IPS-NIHi7 (cell line): ENCODE measurements at regions not wholly inside any gene's neighbourhood (a gene's known extent, or its start where the extent isn't known, plus 50 kb on each side); places are given as distances from the start of the nearest gene placed in this dataset.
"Not testable (repeated sequence)": the region's sequence is repeated elsewhere in the genome, so short reads cannot be mapped to it uniquely, and the experiment has no call there.

ENCODE experiments used
- DNase-seq: peaks from one replicate; pipeline ENCODE4 v3.0.0; 2012; ENCODE audit warnings: mixed read lengths; ENCODE audit errors: extremely low spot score

DNA sequence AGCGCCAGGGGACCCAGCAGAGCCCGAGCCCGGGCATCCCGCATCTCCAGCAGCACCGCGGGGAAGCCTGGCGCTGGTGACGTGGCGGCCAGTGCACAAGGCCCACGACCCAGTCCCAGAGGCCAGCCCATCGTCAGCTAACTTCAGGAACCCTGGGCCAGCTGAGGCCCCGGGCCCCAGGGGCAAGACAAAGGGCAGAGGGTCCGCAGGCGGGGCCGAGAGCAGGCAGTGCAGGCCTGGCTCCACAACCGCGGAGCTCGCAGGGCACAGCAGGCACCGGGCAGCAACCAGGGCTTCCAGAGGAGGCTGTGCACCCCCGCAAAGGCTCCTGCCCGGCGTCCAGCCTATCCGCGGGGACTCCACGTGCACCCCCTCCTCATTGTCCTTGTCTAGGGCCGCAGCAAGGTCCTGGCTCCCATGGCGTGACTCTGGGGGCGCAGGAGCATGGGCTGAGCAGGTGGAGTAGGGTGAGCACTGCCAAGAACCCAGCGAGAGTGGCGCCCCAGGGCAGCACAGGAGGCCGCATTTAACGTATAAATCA is 352.5 kb downstream of the KCNJ18 start:
- not testable (repeated sequence) for DNase-seq

DNA sequence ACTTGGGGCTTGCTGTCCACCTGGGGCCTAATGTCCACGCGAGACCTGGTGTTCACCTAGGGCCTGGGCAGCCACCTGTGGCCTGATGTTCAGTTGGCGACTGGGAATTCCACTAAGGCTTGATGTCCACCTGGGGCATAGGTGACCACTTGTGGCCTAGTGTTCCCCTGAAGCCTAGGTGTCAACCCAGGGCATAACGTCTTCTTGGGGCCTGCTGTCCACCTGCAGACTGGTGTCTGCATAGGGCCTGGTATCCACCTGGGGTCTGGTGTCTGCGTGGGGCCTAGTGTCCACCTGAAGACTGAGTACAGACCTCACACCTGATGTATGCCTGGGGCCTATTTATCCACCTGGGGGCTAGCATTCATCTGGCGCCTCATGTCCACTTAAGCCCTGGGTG is 355.2 kb downstream of the KCNJ18 start:
- DNase-seq, result not testable (repeated sequence)

DNA sequence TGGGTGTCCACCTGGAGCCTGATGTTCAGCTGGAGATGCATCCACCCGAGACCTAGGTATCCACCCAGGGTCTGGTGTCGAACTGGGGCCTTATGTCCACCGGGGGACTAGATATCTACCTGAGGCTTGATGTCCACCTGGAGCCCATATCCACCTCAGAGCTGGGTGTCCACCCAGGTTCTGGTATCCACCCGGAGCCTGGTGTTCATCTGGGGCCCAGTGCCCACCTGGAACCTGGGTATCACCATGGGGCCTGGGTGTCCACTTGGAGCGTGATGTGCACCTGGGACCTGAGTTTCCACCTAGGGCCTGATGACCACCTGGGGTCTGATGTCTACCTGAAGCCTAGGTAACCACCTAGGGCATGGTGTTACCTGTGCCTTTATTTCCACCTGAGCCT is 355.9 kb downstream of the KCNJ18 start:
- DNase-seq, result not testable (repeated sequence)

DNA sequence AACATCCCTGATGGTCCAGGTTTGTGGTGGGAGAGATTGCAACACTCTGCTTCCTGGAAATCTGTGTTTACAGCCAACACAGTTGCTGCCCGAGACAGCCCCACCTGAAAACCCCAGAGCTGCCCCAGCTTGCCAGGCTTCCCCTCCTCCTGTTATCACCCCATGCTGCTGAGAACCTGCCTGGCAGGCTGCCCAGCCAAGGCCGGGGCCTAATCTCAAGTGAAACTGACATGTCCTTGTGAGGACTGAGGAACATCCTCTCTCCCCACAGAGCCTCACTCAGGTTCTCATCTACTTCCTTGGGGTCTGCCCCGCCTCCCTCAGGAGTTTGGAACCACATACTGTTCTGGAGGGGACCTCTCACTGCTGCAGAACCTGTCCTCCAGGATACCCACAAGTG is 358.4 kb downstream of the KCNJ18 start:
- not testable (repeated sequence) for DNase-seq

DNA sequence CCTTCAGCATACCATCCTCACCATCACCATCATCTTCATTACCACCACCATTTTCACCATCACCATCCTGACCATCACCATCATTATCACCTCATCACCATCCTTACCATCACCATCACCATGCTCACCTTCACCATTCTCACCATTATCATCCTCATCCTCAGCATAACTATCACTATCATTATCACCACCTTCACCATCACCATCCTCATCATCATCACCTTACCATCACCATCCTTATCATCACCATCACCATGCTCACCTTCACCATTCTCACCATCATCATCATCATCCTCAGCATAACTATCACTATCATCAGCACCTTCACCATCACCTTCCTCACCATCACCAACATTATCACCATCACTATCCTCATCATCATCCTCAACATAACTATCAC is 360.4 kb downstream of the KCNJ18 start:
- not testable (repeated sequence) for DNase-seq

DNA sequence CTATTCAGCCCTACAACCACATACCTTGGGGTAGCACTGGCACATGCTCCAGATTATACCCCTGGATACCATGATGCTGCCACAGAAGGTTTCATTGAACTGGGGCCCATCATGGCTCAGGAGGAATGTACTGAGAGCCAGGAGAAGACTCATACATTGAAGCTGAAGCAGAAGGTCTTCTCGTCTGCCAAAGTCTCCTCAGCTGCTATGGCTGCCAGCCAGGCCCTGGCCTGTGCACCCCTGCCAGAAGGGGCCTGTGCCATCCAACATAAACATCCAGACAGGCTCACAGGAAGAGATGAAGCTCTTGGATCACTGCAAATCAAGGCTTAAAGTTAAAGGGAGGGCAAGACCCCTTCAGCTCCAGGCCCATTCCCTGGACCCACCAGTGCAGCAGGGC is 364.2 kb downstream of the KCNJ18 start:
- not testable (repeated sequence) for DNase-seq

DNA sequence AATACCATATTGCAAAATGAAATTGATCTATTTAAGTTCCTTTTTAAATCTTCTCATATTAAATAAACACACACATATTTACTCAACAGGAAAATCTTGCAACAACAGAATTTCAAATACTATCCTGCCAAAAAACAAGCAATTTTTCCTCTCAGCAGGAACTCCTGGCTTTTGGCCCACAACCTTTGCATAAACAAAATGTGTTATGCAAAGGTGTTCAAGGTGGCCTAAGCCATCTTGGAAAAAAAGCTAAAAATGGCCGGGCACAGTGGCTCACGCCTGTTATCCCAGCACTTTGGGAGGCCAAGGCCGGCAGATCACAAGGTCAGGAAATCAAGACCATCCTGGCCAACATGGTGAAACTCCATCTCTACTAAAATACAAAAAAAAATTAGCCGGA is 383.6 kb downstream of the KCNJ18 start:
- not testable (repeated sequence) for DNase-seq

DNA sequence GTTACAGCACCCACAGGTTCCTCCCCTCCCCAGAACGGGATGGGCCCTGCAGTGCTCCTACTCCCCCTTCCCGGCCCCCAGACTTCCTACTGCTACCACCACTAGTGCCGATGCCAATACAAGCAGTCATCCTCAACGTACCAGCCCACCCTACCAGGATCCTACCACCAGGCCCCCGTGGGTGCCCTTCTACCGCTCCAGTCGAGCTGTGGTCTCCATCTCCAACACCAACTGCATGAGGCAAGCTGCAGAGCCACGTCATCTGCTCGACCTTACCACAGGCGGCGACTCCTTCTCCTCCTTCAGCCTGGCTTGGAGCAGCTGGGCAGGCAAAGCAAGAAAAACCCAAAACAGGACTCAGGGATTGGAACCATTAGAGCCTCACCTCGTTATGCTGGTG is 396.3 kb downstream of the KCNJ18 start:
- not testable (repeated sequence) for DNase-seq

DNA sequence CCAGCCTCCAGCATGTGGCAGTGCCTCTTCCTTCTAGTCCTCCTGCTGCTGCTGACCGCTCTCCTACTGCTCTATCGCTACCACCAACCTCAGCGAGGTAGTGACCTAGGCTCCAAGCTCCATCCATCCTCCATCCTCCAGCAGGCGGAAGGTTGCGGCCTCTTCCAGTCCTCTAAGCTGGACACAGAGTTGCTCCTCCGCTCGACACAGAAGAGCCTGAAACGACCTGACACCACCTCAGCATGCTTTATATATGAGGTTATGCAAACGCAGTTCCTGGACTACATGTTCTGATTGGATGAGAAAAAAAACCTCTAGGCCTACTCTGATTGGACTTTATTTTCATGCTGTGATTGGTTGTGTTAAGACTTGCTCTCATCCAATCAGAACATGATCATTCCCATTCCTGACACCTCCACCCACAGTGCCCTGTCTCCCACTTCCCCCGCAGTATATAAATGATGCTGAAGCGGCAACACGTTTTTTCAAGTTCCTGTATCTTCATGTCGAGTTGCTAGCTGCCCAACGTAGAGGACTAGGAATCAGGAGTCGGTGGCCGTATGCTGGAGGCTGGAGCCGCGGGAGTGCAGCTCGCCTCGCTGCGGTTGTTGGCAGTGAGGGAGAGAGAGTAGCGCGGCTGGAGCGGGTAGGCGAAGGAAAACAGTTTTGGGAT is 398.1 kb downstream of the KCNJ18 start:
- no peak for DNase-seq

DNA sequence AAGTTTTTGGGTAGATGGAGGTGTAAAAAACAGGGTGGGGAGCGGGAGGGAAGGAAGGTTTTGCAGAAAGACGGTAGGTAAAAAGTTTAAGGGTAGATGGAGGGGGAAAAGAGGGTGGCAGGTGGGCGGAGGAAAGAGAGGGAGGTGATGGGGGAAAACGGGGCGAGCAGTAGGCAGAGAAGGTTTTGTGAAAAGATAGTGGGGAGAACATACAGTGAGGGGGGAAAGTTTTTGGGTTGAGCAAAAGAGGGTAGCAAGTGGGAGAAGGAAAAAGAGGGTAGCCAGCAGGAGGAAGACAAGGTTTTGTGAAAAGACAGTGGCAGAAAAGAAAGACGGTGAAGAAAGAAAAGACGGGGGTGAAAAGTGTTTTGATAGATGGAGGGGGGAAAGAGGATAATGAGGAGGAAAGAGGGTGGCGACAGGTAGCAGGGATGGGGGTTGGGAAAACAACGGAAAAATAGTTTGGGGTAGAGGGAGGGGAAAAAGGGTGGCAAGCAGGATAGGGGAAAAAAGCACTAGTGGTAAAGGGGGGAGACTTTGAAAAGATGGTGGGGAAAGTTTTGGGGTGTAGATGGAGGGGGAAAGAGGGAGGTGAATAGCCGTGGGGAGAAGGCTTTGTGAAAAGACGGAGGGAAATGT is 398.8 kb downstream of the KCNJ18 start:
- DNase-seq, result not testable (repeated sequence)

DNA sequence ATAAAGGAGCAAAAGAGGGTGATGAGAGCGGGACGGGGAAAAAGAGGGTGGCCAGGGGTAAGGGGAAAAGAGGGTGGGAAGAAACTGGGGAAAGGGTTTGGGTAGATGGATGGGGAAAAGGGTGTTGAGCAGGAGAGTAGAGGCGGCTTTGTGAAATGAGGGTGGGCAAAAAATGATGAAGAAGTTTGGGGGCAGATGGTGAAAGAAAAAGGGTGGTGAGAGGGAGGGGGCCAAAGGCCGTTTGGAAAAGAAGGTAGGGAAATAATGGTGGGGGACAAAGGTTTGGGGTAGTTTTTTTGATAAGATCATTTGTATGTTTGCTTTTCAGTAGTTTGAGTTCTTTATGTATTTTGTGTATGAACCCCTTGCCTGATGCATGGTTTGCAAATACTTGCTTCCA is 399.5 kb downstream of the KCNJ18 start:
- not testable (repeated sequence) for DNase-seq

DNA sequence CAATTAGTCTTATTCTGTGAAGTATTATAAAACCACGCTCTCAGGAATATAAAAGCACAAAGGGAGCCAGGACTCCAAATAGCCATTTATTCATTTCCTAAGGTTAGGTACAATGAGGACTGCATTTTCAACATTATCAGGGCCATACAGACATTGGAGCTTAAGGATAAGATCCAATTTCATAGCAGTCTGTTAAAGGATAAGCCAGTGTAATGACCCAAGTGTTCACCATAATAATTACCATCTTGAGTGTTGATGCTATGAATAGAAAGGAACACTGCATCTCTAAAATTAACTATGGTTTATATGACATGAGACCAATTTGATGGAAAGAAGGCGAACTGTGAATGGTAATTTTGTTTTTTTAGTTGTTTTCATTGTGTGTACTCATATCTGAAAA is 403.1 kb downstream of the KCNJ18 start:
- DNase-seq, result not testable (repeated sequence)

DNA sequence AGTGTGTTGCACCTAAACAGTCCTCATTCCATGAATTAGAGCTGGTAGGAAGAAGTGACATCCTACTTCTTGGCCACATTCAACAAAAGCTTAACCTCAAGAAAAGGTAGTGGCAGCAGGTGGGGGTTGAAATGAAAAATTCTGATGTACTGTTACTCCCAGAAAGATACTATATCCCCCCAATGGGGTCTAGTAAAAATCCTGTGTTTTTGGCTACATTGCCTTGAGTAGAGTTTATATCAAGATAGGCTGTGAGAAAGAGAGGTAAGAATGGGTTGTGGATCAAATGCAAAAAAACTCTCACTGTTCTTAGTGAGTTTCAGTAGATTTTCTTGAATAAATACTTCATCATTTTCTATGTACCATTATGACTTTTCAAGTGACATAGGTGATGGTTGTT is 407.3 kb downstream of the KCNJ18 start:
- not testable (repeated sequence) for DNase-seq

DNA sequence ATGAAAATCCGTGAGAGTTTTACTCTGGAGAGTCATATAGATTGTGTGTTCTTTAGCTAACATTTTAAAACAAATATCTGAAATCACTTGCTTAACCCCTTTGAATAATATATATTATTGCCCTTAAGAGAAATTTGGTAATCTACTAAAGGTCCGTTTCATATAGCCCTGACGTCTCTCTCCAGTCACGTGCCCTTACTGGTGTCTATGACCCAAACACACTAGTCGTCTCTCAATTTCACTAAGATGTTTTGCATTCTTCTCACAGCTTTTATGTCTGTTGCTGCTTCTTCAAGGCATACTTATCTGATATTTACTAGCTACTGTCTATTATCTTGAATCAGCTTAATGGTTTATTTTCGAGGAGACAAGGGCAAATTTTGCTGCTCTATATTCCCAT is 409.9 kb downstream of the KCNJ18 start:
- DNase-seq, result no peak

DNA sequence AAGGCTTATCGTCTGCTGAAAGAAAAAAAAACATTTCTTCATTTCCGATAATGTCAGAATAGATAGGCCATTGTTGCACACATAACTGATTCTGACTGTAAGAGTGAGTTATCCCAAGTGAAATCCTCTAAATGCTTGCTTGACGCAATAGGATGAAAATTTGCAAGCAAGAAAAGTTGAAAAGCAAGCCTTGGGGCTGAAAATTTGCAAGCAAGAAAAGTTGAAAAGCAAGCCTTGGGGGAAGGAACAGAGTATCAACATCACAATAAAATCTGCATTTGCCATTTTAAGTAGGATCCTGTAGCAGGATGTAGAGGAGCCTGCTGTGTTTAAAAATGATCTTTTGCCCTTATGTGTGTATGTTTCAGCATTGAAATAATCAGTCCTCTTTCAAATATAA is 424.4 kb downstream of the KCNJ18 start:
- not testable (repeated sequence) for DNase-seq

DNA sequence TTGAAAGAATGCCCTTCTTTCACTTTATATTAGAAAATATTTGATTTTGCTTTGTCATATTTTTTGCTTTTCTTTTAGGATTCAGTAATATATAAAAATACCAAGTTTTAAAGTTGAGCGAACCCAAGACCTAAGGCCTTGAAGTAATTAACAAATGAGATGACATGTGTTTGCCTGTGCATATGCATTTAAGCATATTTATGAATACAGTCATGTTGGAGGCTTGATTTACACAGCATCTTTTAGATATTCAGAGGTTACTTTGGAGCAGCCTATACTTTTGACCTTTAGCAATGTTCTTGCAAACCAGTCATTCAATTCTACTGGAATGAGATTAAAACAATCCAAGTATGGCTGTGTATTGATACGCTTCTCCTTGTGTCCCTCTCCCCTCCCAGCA is 425.1 kb downstream of the KCNJ18 start:
- not testable (repeated sequence) for DNase-seq

DNA sequence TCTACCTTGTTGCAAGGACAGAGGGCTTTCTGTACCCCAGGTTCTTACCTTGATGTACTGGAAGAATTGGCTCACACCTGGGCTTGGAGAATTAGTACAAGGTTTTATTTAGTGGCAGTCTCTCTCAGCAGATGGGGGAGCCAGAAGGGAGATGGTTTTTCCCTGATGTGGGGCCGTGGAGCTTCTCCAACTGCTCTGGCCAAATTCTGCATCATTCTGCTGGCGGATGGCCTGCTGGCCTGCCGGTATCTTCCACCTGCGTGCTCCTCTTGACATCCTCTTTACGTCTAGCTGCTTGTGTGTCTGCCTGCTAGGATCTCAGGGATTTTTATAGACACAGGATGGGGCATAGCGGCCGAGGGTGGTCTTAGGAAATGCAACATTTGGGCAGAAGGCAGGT is 426.7 kb downstream of the KCNJ18 start:
- not testable (repeated sequence) for DNase-seq

DNA sequence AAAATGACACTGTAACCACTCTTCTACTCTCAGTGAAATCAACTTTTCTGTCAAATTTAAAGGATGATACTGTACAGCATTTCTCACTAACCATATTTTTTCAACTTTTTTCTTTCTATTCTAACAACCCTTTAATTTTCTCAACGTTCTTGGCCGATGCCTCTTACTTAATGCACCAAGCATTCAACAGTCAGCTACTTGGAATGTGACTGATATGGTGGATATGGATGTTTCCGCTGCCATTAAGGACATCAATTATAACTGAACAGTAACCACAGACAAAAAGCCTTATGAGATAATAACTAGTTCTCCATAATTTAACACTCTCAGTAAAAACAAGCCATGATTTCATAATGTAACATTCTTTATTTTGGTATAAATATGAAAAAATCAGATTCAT is 427.4 kb downstream of the KCNJ18 start:
- not testable (repeated sequence) for DNase-seq

DNA sequence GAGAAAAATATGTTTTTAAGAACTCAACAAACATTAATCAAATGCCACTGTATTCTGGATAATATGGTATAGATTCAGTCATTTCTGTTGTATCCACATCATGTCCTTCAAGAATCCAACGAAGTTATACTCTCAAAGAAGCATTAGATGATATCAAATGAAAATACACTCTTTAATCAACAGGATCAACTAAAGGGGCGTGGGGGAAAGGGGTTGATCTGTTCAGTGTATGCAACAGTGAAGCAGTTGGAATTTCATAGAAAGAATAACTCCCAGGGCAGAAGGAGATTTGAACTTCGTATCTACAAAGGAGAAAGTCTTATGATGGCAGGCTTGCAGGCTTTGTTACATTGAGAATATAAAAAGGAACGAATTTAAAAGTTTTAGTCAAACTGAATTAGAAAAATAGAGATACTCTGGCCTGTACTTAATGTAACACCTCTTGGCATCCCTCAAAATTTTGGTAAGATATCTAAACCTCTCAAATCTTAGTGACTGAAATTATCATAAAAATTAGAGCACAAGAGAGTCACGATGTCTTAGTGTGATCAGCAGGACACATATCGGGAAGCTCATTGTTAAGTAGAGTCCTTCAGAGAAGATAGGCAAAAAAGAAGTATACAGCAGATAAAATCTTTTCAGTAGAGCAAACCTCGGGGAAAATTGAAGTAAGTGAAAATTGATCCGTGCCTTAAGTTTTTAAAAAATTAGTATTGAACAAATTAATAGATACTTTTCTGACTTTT is 431.4 kb downstream of the KCNJ18 start:
- DNase-seq, result no peak

DNA sequence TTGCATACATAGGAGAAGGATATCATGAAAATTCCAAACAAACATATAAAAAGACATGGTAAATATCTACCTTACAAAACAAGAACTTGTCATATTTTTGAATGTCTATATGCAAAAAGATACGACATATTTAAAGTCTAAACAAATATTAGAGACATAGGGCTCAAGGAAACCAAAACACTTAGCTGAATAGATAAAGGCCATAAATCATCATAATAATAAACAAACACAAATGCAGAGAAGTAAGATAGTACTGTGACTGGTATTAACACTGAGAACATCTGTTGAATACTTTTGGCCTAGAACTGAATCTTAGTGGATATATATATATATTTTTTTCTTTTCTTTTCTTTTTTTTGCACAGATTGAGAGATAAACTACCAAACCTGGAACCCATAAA is 435.8 kb downstream of the KCNJ18 start:
- DNase-seq, result no peak

DNA sequence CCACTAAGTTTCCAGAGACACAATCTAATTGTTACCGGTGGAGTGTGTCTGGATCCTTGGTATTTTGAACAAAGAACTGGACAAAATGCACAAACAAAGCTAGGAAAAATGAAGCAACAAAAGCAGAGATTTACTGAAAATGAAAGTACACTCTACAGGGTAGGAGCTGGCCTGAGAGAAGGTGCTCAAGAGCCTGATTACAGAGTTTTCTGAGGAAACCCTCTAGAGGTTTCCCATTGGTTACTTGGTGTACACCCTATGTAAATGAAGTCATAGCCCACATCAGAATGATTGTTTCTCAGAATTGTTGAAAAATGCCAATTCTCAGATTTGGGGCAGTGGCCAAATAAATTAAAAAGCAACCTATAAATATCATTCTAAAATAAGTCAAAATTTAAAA is 436.4 kb downstream of the KCNJ18 start:
- no peak for DNase-seq

DNA sequence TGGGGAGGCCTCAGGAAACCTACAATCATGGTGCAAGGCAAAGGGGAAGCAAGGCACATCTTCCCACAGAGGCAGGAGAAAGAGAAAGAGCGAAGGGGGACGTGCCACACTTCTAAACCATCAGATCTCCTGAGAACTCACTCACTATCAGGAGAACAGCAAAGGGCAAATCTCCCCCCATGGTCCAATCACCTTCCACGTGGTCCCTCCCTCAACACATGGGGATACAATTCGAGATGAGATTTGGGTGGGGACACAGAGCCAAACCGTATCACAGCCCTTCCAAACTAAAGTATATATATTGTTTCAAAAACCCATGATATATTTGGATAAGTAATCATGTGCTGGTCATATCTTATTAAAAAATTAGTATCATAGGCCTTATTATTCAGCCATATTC is 437.6 kb downstream of the KCNJ18 start:
- not testable (repeated sequence) for DNase-seq

DNA sequence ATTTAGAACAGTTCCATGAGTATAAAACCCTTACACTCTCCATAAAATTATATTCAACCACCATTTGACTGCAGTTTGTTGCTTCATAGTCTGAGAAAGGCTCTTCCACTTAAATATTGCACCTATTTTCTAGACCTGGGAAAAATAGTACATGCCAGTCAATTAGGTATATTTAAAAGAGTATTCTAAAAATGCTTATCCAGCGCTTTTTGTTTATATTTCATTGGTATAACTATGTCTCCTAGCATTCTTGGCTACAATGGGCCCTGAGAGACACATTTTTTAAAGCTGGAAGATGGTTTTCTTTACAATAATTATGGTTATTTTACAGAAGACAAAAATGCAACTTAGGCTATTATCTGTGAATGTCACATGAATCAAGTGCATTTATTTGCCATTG is 439.4 kb downstream of the KCNJ18 start:
- DNase-seq, result no peak
